ENCODE measurements at regions not wholly inside any gene's neighbourhood (a gene's known extent, or its start where the extent isn't known, plus 50 kb on each side); places are given as distances from the start of the nearest gene placed in this dataset.

GRCh38 chr3:159771865-159772611 lies 216.6 kb upstream of the IL12A start:
- no peak for DNase-seq

GRCh38 chr3:159773706-159774105 lies 214.9 kb upstream of the IL12A start:
- no peak for DNase-seq

GRCh38 chr3:159775372-159775961 lies 213.2 kb upstream of the IL12A start:
- peak; percentile 94 for DNase-seq

GRCh38 chr3:159776779-159777178 lies 211.9 kb upstream of the IL12A start:
- DNase-seq: no peak

GRCh38 chr3:159779883-159780282 lies 208.8 kb upstream of the IL12A start:
- no peak for DNase-seq

- DNase-seq: no peak
Measured at GRCh38 chr3:159781867-159782266, 206.8 kb upstream of the IL12A start.

GRCh38 chr3:159782724-159783421 lies 205.8 kb upstream of the IL12A start:
- no peak for DNase-seq

- no peak for DNase-seq
Measured at GRCh38 chr3:159783780-159784742, 204.6 kb upstream of the IL12A start.

- DNase-seq: peak; percentile 85
Measured at GRCh38 chr3:159785273-159785708, 203.3 kb upstream of the IL12A start.

GRCh38 chr3:159786489-159787177 lies 202.0 kb upstream of the IL12A start:
- DNase-seq: no peak

- peak; percentile 79 for DNase-seq
Measured at GRCh38 chr3:159787178-159787574, 201.5 kb upstream of the IL12A start.

GRCh38 chr3:159787794-159788205 lies 200.8 kb upstream of the IL12A start:
- peak; percentile 73 for DNase-seq

GRCh38 chr3:159788291-159788690 lies 200.3 kb upstream of the IL12A start:
- peak; percentile 68 for DNase-seq

- DNase-seq: no peak
Measured at GRCh38 chr3:159789017-159789416, 199.6 kb upstream of the IL12A start.

GRCh38 chr3:159789742-159790635 lies 198.6 kb upstream of the IL12A start:
- DNase-seq: no peak

GRCh38 chr3:159791336-159791735 lies 197.3 kb upstream of the IL12A start:
- no peak for DNase-seq

- no peak for DNase-seq
Measured at GRCh38 chr3:159792070-159792469, 196.6 kb upstream of the IL12A start.

- DNase-seq: no peak
Measured at GRCh38 chr3:159795042-159795441, 193.6 kb upstream of the IL12A start.

- DNase-seq: no peak
Measured at GRCh38 chr3:159795681-159796175, 192.9 kb upstream of the IL12A start.

GRCh38 chr3:159796226-159796625 lies 192.4 kb upstream of the IL12A start:
- no peak for DNase-seq

- peak; percentile 87 for DNase-seq
Measured at GRCh38 chr3:159796744-159797143, 191.9 kb upstream of the IL12A start.
